ENCODE measurements at regions not wholly inside any gene's neighbourhood (a gene's known extent, or its start where the extent isn't known, plus 50 kb on each side); places are given as distances from the start of the nearest gene placed in this dataset.

GRCh38 chr15:72965671-72966070 lies 86.6 kb upstream of the NEO1 start:
- DNase-seq (ENCODE audit: low read depth) = no peak

DNA sequence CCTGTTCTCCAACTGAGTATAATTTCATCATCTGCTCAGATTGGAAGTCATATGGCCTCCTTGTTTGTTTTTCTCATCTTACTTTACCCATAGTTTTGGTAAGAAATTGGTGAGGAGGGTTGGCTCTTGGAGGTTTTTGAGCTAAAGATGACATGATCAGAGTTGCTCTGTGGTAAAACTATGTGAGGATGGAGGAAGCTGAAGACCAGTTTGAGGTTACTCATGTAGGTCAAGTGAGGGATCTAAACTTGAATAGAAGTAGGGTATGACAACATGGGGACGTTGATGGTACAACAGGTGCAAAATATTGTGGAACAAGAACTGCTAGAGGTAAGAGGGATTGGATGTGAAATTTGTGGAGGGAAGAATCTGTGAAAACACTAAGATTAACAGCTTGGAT lies 87.7 kb upstream of the NEO1 start:
- no peak for DNase-seq (ENCODE audit: low read depth)

- no peak for DNase-seq (ENCODE audit: low read depth)
Measured at GRCh38 chr15:72964135-72964534, 88.1 kb upstream of the NEO1 start.

DNA sequence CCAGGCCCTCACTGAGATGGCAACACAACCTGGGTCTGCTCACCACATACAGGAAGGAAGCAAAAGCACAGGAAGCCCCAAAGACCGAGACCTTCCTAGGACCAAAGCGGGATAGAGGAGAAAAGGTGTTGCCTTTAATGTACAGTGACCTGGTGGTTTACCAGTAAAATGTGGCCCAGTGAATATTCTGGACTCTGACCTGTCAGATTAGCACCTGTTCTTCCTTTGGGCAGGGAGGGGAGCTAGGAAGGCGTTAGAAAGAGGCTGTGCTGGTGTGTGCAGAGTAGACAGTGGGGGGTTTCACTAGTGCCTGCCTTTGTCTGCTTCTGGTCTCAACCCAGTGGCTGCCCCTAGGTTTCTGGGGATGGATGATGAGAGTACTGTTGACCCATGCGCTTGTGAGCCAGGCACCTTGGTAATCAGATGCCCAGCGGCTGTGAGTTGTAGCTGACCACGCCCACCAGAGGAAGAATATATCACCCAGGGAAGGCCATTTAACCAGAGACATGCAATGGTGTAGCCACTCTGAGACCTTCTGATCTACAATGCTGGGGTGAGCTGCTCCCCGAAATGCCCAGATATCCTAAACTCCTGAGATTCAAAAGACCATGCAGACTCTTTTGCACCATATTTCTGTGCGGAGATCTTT lies 90.1 kb upstream of the NEO1 start:
- no peak for DNase-seq (ENCODE audit: low read depth)

DNA sequence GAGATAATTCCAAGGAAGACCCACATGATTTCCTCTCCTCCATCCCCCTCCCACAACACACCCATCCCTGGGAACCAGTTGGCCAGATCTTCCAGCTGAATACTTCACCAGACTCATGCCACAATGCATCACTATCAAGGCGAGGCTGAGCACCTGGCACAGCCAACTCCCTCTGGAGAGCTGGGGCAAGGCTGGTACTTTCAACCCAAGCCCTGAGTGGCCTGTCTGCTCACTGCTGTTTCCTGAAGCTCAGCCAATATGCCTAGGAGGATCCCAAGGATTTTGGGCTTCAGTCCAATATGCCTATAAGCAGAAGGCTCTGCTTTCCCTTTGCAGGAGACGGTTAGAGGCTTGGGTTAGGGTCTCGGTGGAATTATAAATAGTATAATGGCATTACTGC lies 90.9 kb upstream of the NEO1 start:
- DNase-seq (ENCODE audit: low read depth) = no peak

GRCh38 chr15:72958634-72959033 lies 93.6 kb upstream of the NEO1 start:
- no peak for DNase-seq (ENCODE audit: low read depth)

GRCh38 chr15:72953306-72953705 lies 99.0 kb upstream of the NEO1 start:
- DNase-seq (ENCODE audit: low read depth) = no peak

DNA sequence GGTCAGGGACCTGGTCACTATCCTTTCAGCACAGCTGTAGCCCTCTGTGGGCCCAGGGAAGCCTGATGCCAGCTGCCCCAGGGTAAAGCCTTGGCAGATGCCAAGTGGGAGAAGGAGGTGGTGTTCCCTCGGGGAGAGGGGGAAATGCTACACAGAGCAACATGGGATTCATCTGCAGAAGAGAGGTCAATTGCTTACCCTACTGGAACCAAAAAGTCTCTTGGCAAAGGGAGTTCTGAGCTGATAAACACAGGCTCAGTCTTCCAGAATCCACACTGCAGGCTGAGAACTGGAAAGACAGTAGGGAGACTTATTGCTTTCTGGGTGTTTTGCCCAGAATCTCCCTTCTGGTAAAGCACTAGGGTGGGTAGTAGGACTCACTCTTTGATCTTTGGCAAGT lies 100.1 kb upstream of the NEO1 start:
- DNase-seq (ENCODE audit: low read depth) = no peak

DNA sequence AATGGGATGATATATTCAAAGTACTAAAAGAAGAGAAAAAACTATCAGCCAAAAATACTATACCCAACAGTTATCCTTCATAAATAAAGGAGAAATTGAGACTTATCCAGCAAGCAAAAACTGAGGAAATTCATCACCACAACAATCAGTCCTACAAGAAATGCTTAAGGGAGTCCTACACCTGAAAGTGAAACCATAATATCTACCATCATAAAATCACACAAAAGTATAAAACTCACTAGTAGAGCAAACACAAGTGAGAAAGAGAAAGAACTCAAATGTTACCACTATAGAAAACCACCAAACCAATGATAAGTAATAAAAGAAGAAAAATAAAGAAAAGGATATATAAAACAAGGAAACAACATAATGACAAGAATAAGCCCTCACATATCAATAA lies 103.6 kb upstream of the NEO1 start:
- no peak for DNase-seq (ENCODE audit: low read depth)

DNA sequence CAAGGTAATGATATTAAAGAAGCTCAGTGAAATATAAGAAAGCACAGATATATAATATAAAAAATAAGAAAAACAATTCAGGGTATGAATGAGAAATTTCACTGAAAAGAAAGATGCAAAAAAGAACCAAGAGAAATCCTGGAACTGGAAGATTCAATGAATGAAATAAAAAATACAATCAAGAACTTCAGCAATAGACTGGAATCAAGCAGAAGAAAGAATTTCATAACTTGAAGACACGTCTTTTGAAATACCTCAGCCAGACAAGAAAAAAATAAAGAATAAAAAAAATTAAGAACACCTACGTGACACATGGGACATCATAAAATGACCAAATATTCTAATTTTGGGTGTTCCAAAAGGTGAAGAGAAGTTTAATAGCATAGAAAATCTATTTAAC lies 104.6 kb upstream of the NEO1 start:
- DNase-seq (ENCODE audit: low read depth) = no peak

- no peak for DNase-seq (ENCODE audit: low read depth)
Measured at GRCh38 chr15:72944565-72944964, 107.7 kb upstream of the NEO1 start.

GRCh38 chr15:72940229-72940622 lies 112.0 kb upstream of the NEO1 start:
- no peak for DNase-seq (ENCODE audit: low read depth)

DNA sequence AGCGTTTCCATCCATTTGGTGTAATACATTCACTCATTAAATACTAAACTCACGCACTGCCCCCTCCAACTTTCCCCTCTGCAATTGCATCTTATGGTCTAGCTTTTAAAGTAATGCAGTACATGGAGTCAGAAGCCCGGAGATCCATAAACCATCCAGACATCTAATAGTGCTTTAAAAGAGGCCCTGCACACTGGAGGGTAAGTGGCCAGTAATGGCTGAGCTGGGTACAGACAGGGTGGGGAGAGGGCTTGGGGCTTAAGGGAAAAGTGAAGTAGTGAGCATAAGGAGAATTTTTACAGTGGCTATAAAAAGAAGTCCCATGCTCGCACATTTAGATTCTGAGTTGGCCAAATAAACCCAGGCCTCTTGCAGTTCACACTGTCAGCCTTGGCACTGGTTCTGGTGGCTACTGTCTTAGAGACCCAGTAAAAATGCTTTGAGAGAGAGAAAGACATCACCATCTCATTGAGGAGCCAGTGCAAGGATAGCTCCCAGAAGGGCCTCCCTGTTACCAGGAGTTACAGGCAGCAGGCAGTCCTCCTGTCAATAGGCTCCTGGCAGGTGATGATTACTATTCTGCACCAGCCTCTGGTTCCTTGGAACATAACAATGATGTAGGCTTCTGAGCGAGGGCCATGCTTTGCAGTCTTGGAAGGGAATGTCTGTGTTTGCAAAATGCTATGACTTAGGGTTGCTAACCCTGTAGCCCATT lies 112.6 kb upstream of the NEO1 start:
- no peak for DNase-seq (ENCODE audit: low read depth)

DNA sequence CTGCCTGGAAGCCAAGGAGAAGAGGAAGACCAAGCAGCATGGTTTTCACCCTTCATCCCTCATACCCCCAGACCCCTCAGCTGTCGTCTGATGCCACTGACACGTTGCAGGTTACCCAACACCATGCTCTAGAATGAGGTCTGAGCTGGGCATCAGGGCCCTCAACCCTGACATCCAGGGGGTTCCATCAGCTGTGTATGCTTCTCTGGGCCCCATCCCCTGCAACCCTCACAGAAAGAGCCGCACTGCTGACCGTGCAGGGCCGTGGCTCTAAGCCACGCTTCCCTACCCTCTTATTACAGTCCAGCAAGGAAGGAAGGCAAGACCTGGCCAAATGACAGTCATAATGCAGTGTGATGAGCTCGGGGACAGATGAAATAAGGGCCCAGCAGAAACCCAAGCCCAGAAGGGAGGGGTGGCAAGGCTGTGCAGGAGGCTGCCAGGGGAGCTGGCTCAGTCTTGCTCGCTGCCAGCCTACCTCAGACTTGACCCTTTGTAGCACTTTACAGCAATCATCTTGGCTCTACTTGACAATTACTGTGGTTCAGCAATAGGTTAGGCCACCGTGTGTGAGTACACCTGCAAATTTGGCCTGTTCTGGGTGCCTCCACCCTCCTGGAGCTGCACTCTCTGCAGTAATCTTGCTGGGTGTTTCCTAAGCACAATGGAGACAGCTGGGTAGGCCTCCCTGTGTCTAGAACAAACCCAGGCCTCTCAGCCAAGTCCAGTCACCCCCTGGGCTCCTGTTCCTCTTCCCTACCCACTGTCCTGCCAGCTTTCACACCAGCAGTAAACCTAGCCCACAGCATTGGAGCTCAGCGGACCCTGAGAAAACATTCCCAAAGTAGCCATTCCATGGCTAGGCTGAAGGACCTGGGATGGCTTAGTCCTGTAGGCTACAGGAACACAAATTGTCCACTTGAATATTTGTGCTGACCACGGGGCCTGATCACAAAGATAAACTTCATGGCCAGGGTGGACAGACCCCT lies 115.3 kb upstream of the NEO1 start:
- no peak for DNase-seq (ENCODE audit: low read depth)

DNA sequence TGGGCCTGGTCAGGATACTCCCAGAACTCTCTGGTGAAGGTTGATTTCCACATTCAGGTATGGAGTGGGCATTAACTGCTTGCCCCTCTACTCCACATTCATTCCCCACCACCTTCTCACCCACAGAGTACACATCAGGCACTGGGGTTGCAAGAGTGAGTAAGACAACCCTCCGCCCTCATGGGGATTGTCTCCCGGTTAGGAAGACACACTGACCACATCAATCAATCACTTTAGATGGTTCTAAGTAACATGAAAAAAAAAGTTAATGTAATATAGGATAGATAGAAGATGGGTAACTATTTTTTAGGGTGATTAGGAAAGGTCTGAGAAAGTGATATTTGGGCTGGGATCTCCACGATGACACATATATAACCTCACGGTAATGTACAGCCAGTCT lies 116.0 kb upstream of the NEO1 start:
- no peak for DNase-seq (ENCODE audit: low read depth)

DNA sequence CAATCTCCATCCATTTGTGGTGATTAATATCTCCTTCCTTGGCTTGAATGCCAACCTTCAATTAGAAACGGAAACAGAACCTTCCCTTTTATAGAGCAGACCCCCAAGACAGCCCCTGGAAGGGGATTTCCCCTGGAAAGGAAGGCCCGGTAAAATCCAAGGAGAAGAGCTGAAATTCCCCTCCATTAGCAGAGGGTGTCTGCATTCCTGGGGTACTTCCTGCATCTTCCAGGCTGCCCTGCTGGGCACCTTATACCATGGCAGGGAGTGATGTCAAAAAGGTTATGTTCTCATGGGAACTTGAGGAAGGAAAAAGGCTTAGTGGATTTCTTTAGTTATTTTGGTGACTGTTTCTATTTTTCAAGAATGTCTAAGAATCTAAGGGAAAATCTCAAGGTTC lies 116.7 kb upstream of the NEO1 start:
- DNase-seq (ENCODE audit: low read depth) = no peak

GRCh38 chr15:72934921-72935320 lies 117.3 kb upstream of the NEO1 start:
- DNase-seq (ENCODE audit: low read depth) = no peak

GRCh38 chr15:72933976-72934375 lies 118.3 kb upstream of the NEO1 start:
- no peak for DNase-seq (ENCODE audit: low read depth)

- DNase-seq (ENCODE audit: low read depth) = no peak
Measured at GRCh38 chr15:72932472-72932871, 119.8 kb upstream of the NEO1 start.

DNA sequence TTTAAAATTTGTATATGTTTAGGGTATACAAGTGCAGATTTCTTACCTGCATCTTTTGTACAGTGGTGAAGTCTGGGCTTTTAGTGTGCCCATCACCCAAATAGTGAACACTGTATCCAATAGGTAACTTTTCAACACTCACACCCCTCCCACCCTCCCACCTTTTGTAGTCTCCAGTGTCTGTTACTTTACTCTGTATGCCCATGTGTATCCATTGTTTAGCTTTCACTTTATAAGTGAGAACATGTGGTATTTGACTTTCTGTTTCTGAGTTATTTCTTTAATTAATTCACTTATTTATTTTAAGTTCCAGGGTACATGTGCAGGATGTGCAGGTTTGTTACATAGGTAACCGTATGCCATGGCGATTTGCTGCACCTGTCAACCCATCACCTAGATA lies 124.8 kb upstream of the NEO1 start:
- no peak for DNase-seq (ENCODE audit: low read depth)

DNA sequence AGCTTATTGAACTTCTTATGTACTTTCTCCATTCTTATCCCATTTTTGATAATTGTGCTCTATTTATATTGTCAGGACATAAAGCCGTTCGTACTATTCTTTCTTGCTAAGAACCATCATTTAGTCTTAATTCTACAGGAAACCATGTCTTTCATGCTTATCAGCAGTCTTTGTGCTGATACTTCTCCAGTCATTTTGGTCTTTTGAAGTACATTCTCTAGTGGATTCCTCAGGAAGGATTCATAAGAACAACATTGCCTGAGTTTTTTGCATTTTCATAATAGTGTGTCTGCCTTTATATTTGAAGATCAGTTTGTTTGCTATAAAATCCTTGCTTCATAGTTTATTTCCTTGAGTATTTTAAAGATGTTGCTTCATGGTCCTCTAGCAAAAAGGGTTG lies 126.6 kb upstream of the NEO1 start:
- DNase-seq (ENCODE audit: low read depth) = no peak

- no peak for DNase-seq (ENCODE audit: low read depth)
Measured at GRCh38 chr15:72923289-72923688, 129.0 kb upstream of the NEO1 start.

DNA sequence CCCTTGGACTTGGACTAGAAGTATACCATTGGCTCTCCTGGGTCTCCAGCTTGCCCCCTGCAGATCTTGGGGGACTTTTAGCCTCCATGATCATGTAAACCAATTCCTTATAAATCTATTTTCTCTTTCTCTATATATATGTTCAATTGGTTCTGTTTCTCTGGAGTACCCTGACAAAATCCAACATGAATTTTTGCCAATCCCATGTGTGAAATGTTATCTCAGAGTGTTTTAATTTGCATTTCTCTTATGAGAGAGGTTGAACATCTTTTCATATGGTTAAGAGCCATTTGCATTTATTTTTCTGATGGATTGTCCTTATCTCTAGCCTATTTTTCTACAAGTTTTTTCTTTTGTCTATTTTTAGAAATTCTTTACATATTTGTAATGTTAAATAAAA lies 131.7 kb upstream of the NEO1 start:
- no peak for DNase-seq (ENCODE audit: low read depth)
